Tibial nerve (tissue), 4 donors: ENCODE measurements at regions not wholly inside any gene's neighbourhood (a gene's known extent, or its start where the extent isn't known, plus 50 kb on each side); places are given as distances from the start of the nearest gene placed in this dataset.

Experiments
- DNase-seq, 2 donors: peaks; one replicate each; pipeline ENCODE4 v3.0.0-alpha.2; 2019; ENCODE audit warnings: low spot score in 2 of 2
- H3K27ac ChIP-seq, 4 donors: fragments of 200-600 bp; sonication (generic) in 3 of 4; one replicate each; pipeline ENCODE4 v1.5.1; 2017 to 2019; ENCODE audit warnings: mild to moderate bottlenecking in 1 of 4
- H3K27me3 ChIP-seq, 2 donors: fragments of 200-600 bp; sonication (generic) in 1 of 2; one replicate each; pipeline versions ENCODE4 v1.5.1 to v1.6.0; 2017 to 2019
- H3K36me3 ChIP-seq, 3 donors: fragments of 200-600 bp; sonication (generic); one replicate each; pipeline ENCODE4 v1.5.1; 2018 to 2019
- H3K4me1 ChIP-seq, 4 donors: fragments of 200-600 bp; sonication (generic) in 3 of 4; one replicate each; pipeline ENCODE4 v1.5.1; 2017 to 2019
- H3K4me3 ChIP-seq, 4 donors: fragments of 200-600 bp; sonication (generic) in 3 of 4; one replicate each; pipeline ENCODE4 v1.5.1; 2017 to 2019; ENCODE audit warnings: mild to moderate bottlenecking in 1 of 4, moderate library complexity in 1 of 4
- H3K9me3 ChIP-seq, 4 donors: fragments of 200-600 bp; sonication (generic) in 3 of 4; one replicate each; pipeline ENCODE4 v1.5.1; 2017 to 2019
- CTCF ChIP-seq, 5 experiments: fragments of 200-600 bp in 3 of 5; fragments of 450-650 bp in 2 of 5; sonication (generic) in 3 of 5; IDR thresholded peaks; one replicate each; pipeline ENCODE4 v1.5.1; 2016 to 2019; ENCODE audit warnings: antibody characterized with exemption in 5 of 5, mild to moderate bottlenecking in 3 of 5, moderate library complexity in 2 of 5
- EP300 ChIP-seq, 2 donors: sonication (generic); formaldehyde crosslinking; IDR thresholded peaks; one replicate each; pipeline ENCODE4 v1.6.1; 2017; ENCODE audit warnings: antibody characterized with exemption in 2 of 2, mild to moderate bottlenecking in 1 of 2
- POLR2A ChIP-seq, 2 donors: fragments of 450-650 bp; IDR thresholded peaks; one replicate each; pipeline ENCODE4 v1.6.1; 2017; ENCODE audit warnings: antibody characterized with exemption in 2 of 2, mild to moderate bottlenecking in 2 of 2, moderate library complexity in 2 of 2
- WGBS, 2 donors: methylation state at CpG; one replicate each; pipeline ENCODE4 v1.1.5; 2018; 5-methylcytosine and 5-hydroxymethylcytosine counted together

GRCh38 chr13:78960881-78961280, 301.9 kb upstream of the OBI1 start:
- WGBS, 2 donors = 86 to 88% methylated on average over 8 of the region's 8 CpGs
- no peaks in the 10 kb centered on the region for H3K27me3 ChIP-seq
- no peak for TF ChIP-seq POLR2A (IDR thresholded peaks at IDR 0.05)
- no peak for TF ChIP-seq CTCF (IDR thresholded peaks at IDR 0.05)
- TF ChIP-seq EP300 (IDR thresholded peaks at IDR 0.05) = no peak

GRCh38 chr13:78958006-78958405, 299.1 kb upstream of the OBI1 start:
- Histone ChIP-seq H3K36me3 (no peaks in the 10 kb centered on the region), H3K9me3 (no peaks in the 10 kb centered on the region), H3K4me1 (no peaks in the 10 kb centered on the region), H3K27me3 (no peaks in the 10 kb centered on the region), H3K27ac (no peak overlapping the region), H3K4me3 (no peak overlapping the region)
- 54 to 61% methylated on average over 5 of the region's 5 CpGs for WGBS, 2 donors
- TF ChIP-seq CTCF (IDR thresholded peaks at IDR 0.05) = no peak
- TF ChIP-seq POLR2A (IDR thresholded peaks at IDR 0.05) = no peak
- no peak for DNase-seq

More at GRCh38 chr13:78960881-78961280, 301.9 kb upstream of the OBI1 start:
- H3K4me1 ChIP-seq = no peaks in the 10 kb centered on the region
- H3K4me3 ChIP-seq = no peak overlapping the region
- DNase-seq = no peak
- H3K27ac ChIP-seq = no peak overlapping the region
- no peaks in the 10 kb centered on the region for H3K36me3 ChIP-seq
- no peaks in the 10 kb centered on the region for H3K9me3 ChIP-seq

GRCh38 chr13:78940455-78941130, 281.6 kb upstream of the OBI1 start:
- Histone ChIP-seq H3K27me3 (no peaks in the 10 kb centered on the region), H3K27ac (no peak overlapping the region), H3K36me3 (no peaks in the 10 kb centered on the region), H3K4me3 (no peak overlapping the region), H3K9me3 (no peaks in the 10 kb centered on the region), H3K4me1 (no peaks in the 10 kb centered on the region)
- no peak for DNase-seq
- TF ChIP-seq POLR2A (IDR thresholded peaks at IDR 0.05) = no peak
- TF ChIP-seq EP300 (IDR thresholded peaks at IDR 0.05) = no peak
- TF ChIP-seq CTCF (IDR thresholded peaks at IDR 0.05) = no peak
- 28 to 37% methylated on average over 3 of the region's 3 CpGs for WGBS, 2 donors

- Histone ChIP-seq H3K27ac (no peak overlapping the region), H3K9me3 (peaks cover 0 to 3% (median 0%) of the 10 kb centered on the region in 4 donors), H3K27me3 (no peaks in the 10 kb centered on the region), H3K4me1 (no peaks in the 10 kb centered on the region), H3K4me3 (no peak overlapping the region), H3K36me3 (no peaks in the 10 kb centered on the region)
- no peak for DNase-seq
- 89 to 91% methylated on average over 13 of the region's 13 CpGs for WGBS, 2 donors
- TF ChIP-seq CTCF (IDR thresholded peaks at IDR 0.05) (no peak), POLR2A (IDR thresholded peaks at IDR 0.05) (no peak), EP300 (IDR thresholded peaks at IDR 0.05) (no peak)
Measured at GRCh38 chr13:78934336-78934735, 275.4 kb upstream of the OBI1 start.

- no peak for DNase-seq
- H3K4me3 ChIP-seq = no peak overlapping the region
- TF ChIP-seq POLR2A (IDR thresholded peaks at IDR 0.05) (no peak), CTCF (IDR thresholded peaks at IDR 0.05) (no peak), EP300 (IDR thresholded peaks at IDR 0.05) (no peak)
- no peaks in the 10 kb centered on the region for H3K36me3 ChIP-seq
- H3K4me1 ChIP-seq = no peaks in the 10 kb centered on the region
- no peaks in the 10 kb centered on the region for H3K27me3 ChIP-seq
- no peaks in the 10 kb centered on the region for H3K9me3 ChIP-seq
- WGBS, 2 donors = 58 to 60% methylated on average over 4 of the region's 4 CpGs
- no peak overlapping the region for H3K27ac ChIP-seq
Measured at GRCh38 chr13:78915015-78915414, 256.1 kb upstream of the OBI1 start.
